H1 (cell line): ENCODE measurements at regions not wholly inside any gene's neighbourhood (a gene's known extent, or its start where the extent isn't known, plus 50 kb on each side); places are given as distances from the start of the nearest gene placed in this dataset.

Experiments
- CTCF ChIA-PET: fragments of 300-600 bp; sonication (Branson Sonifier 250); formaldehyde crosslinking; loops from one replicate; lab custom pipeline; 2021; ENCODE audit not compliant: partially characterized antibody; lab: Charles Lee
- POLR2A ChIA-PET: fragments of 300-600 bp; sonication (Branson Sonifier 250); formaldehyde crosslinking; loops from one replicate; lab custom pipeline; 2021; ENCODE audit warnings: inconsistent platforms; ENCODE audit not compliant: partially characterized antibody; lab: Charles Lee
- DNase-seq, 2 experiments: peaks; one replicate each; pipeline versions ENCODE4 v3.0.0 to v3.0.0-alpha.2; 2010 to 2022; ENCODE audit warnings: low spot score in 2 of 2, low read depth in 1 of 2, mixed read lengths in 1 of 2
- FAIRE-seq: peaks from 2 replicates; lab custom pipeline; 2011; peaks lifted over from hg19 to GRCh38; lab: Jason Lieb, UNC
- H2AFZ ChIP-seq: 2 replicates; pipeline ENCODE4 v1.8.1; 2012; ENCODE audit warnings: low read length, inconsistent platforms
- H2AK5ac ChIP-seq: 2 replicates; pipeline ENCODE4 v1.6.1; 2013; ENCODE audit warnings: low read depth, low read length
- H2BK120ac ChIP-seq: replicated peaks from 2 replicates; pipeline ENCODE3; 2013; ENCODE audit warnings: low read depth, low read length, inconsistent platforms
- H2BK12ac ChIP-seq: 2 replicates; pipeline ENCODE4 v1.6.1; 2013; ENCODE audit warnings: low read depth, low read length
- H2BK15ac ChIP-seq: 2 replicates; pipeline ENCODE4 v1.6.1; 2013; ENCODE audit warnings: low read length
- H2BK20ac ChIP-seq: 2 replicates; pipeline ENCODE4 v1.6.1; 2013; ENCODE audit warnings: low read length
- H2BK5ac ChIP-seq: 2 replicates; pipeline ENCODE4 v1.6.1; 2013; ENCODE audit warnings: low read depth, low read length
- H3K14ac ChIP-seq: 2 replicates; pipeline ENCODE4 v1.6.1; 2013; ENCODE audit warnings: inconsistent platforms; ENCODE audit not compliant: insufficient read length
- H3K18ac ChIP-seq: 2 replicates; pipeline ENCODE4 v1.6.1; 2013; ENCODE audit warnings: low read length; ENCODE audit errors: extremely low read depth
- H3K23ac ChIP-seq: 2 replicates; pipeline ENCODE4 v1.6.1; 2013; ENCODE audit warnings: inconsistent platforms; ENCODE audit not compliant: insufficient read length
- H3K23me2 ChIP-seq: 2 replicates; pipeline ENCODE4 v1.6.1; 2013; ENCODE audit warnings: low read depth, low read length
- H3K27ac ChIP-seq: 2 replicates; pipeline ENCODE4 v1.6.1; 2011; ENCODE audit warnings: low read depth, low read length, inconsistent platforms
- H3K27me3 ChIP-seq, 4 experiments: replicated peaks in 1 of 4; 1 replicate in 1 of 4; 2 replicates in 3 of 4; pipeline versions ENCODE4 v1.6.1 to v1.8.1; 2011 to 2013; ENCODE audit warnings: low read length in 3 of 4, mild to moderate bottlenecking in 3 of 4, inconsistent platforms in 2 of 4, mixed read lengths in 2 of 4, moderate library complexity in 1 of 4; ENCODE audit not compliant: control insufficient read depth in 3 of 4, insufficient read depth in 3 of 4; ENCODE audit errors: extremely low read depth in 1 of 4
- H3K36me3 ChIP-seq, 4 experiments: 2 replicates each; pipeline versions ENCODE4 v1.6.1 to v1.8.1; 2011 to 2013; ENCODE audit warnings: mild to moderate bottlenecking in 4 of 4, low read length in 3 of 4, moderate library complexity in 2 of 4, control low read depth in 1 of 4, inconsistent platforms in 1 of 4; ENCODE audit not compliant: insufficient read depth in 4 of 4, control insufficient read depth in 2 of 4
- H3K4ac ChIP-seq: replicated peaks from 2 replicates; pipeline ENCODE3; 2013; ENCODE audit warnings: low read length, low read depth, mixed read lengths, inconsistent platforms; ENCODE audit not compliant: insufficient read length
- H3K4me1 ChIP-seq, 4 experiments: replicated peaks in 1 of 4; 1 replicate in 1 of 4; 2 replicates in 3 of 4; pipeline versions ENCODE4 v1.6.1 to v1.8.1; 2011 to 2013; ENCODE audit warnings: low read length in 3 of 4, inconsistent platforms in 2 of 4, mixed read lengths in 1 of 4; ENCODE audit not compliant: insufficient read depth in 4 of 4, control insufficient read depth in 3 of 4
- H3K4me2 ChIP-seq, 2 experiments: 2 replicates each; pipeline versions ENCODE4 v1.6.1 to v1.8.1; 2011 to 2013; ENCODE audit warnings: low read depth in 2 of 2, low read length in 2 of 2, control low read depth in 1 of 2, inconsistent platforms in 1 of 2, mild to moderate bottlenecking in 1 of 2; ENCODE audit not compliant: insufficient read depth in 1 of 2
- H3K4me3 ChIP-seq, 4 experiments: fragments of 200-600, 300-600 bp in 1 of 4; sonication (generic), shearing (Covaris generic), sonication (Bioruptor Twin) in 1 of 4; 2 replicates each; pipeline versions ENCODE4 v1.5.1 to v1.8.1; 2011 to 2016; ENCODE audit warnings: low read length in 4 of 4, low read depth in 3 of 4, control low read depth in 2 of 4, inconsistent platforms in 2 of 4, mild to moderate bottlenecking in 2 of 4, mixed read lengths in 1 of 4, moderate library complexity in 1 of 4; ENCODE audit not compliant: insufficient read depth in 2 of 4; ENCODE audit errors: extremely low read depth in 1 of 4
- H3K56ac ChIP-seq: replicated peaks from 2 replicates; pipeline ENCODE3; 2013; ENCODE audit warnings: low read depth, mild to moderate bottlenecking, mixed read lengths, low read length, inconsistent platforms; ENCODE audit not compliant: insufficient read length
- H3K79me1 ChIP-seq: 2 replicates; pipeline ENCODE4 v1.6.1; 2013; ENCODE audit warnings: low read depth, low read length, control low read depth
- H3K79me2 ChIP-seq, 2 experiments: 2 replicates each; pipeline versions ENCODE4 v1.6.1 to v1.8.1; 2012 to 2013; ENCODE audit warnings: low read length in 2 of 2, mild to moderate bottlenecking in 2 of 2, inconsistent platforms in 1 of 2; ENCODE audit not compliant: insufficient read depth in 2 of 2, control insufficient read depth in 1 of 2
- H3K9ac ChIP-seq, 4 experiments: replicated peaks in 1 of 4; 1 replicate in 1 of 4; 2 replicates in 3 of 4; pipeline versions ENCODE4 v1.6.1 to v1.8.1; 2011 to 2013; ENCODE audit warnings: low read depth in 3 of 4, low read length in 3 of 4, control low read depth in 2 of 4, mild to moderate bottlenecking in 2 of 4, moderate library complexity in 2 of 4, inconsistent platforms in 1 of 4; ENCODE audit errors: extremely low read depth in 1 of 4
- H3K9me3 ChIP-seq, 2 experiments: 2 replicates each; pipeline versions ENCODE4 v1.6.1 to v1.8.1; 2012 to 2013; ENCODE audit warnings: mild to moderate bottlenecking in 2 of 2, moderate library complexity in 2 of 2, control low read depth in 1 of 2, inconsistent platforms in 1 of 2, low read depth in 1 of 2, low read length in 1 of 2, mixed read lengths in 1 of 2; ENCODE audit not compliant: insufficient read depth in 2 of 2
- H4K20me1 ChIP-seq, 2 experiments: replicated peaks in 1 of 2; 2 replicates each; pipeline versions ENCODE3 to v1.8.1; 2011 to 2013; ENCODE audit warnings: inconsistent platforms in 2 of 2, low read length in 2 of 2, mild to moderate bottlenecking in 1 of 2; ENCODE audit not compliant: insufficient read depth in 2 of 2, control insufficient read depth in 1 of 2
- H4K5ac ChIP-seq: 2 replicates; pipeline ENCODE4 v1.6.1; 2013; ENCODE audit warnings: low read length, low read depth, mixed read lengths, inconsistent platforms; ENCODE audit not compliant: insufficient read length
- H4K8ac ChIP-seq: 2 replicates; pipeline ENCODE4 v1.8.0; 2013; ENCODE audit warnings: mild to moderate bottlenecking, moderate library complexity, low read length, inconsistent platforms; ENCODE audit not compliant: insufficient read depth; ENCODE audit errors: extremely low read depth
- H4K91ac ChIP-seq: replicated peaks from 2 replicates; pipeline ENCODE3; 2013; ENCODE audit warnings: low read length, mixed read lengths, inconsistent platforms; ENCODE audit not compliant: insufficient read length
- BRCA1 ChIP-seq: IDR thresholded peaks from 2 replicates; pipeline ENCODE4 v1.6.1; 2012; ENCODE audit warnings: low read depth, low read length, improper control_type of control experiment
- CHD2 ChIP-seq: IDR thresholded peaks from 2 replicates; pipeline ENCODE4 v1.6.1; 2012; ENCODE audit warnings: low read length, improper control_type of control experiment
- HDAC6 ChIP-seq: IDR thresholded peaks from one replicate; pipeline ENCODE4 v1.7.1; 2012; ENCODE audit warnings: low read depth, mild to moderate bottlenecking, inconsistent platforms, low read length, moderate library complexity
- RAD21 ChIP-seq, 2 experiments: IDR thresholded peaks in 1 of 2; conservative IDR thresholded peaks in 1 of 2; 2 replicates each; pipeline ENCODE4 v1.6.1; 2011; ENCODE audit warnings: low read depth in 2 of 2, low read length in 2 of 2, improper control_type of control experiment in 1 of 2, inconsistent platforms in 1 of 2, mild to moderate bottlenecking in 1 of 2, moderate library complexity in 1 of 2
- SP2 ChIP-seq: IDR thresholded peaks from 2 replicates; pipeline ENCODE4 v1.6.1; 2012; ENCODE audit warnings: mild to moderate bottlenecking, low read length, inconsistent platforms
- WGBS, 2 experiments: shearing (Covaris generic) in 1 of 2; methylation state at CpG; one replicate each; pipeline versions ENCODE4 v1.1.6 to v1.1.7; 2013 to 2015; ENCODE audit warnings: low lambda C conversion rate in 2 of 2, mixed read lengths in 2 of 2, inconsistent platforms in 1 of 2, low coverage in 1 of 2, missing lambda C conversion rate in 1 of 2; ENCODE audit not compliant: insufficient replicate concordance in 2 of 2, insufficient coverage in 1 of 2, insufficient read length in 1 of 2; ENCODE audit errors: extremely low coverage in 1 of 2, missing lambda C conversion rate in 1 of 2; 5-methylcytosine and 5-hydroxymethylcytosine counted together

- Histone ChIP-seq H2AFZ (no peak overlapping the region), H3K14ac (no peak overlapping the region), H2BK12ac (no peak overlapping the region), H3K4me3 (no peak overlapping the region), H3K4me1 (no peaks in the 10 kb centered on the region), H3K27me3 (no peaks in the 10 kb centered on the region), H3K4me2 (no peak overlapping the region), H3K23ac (no peak overlapping the region), H2BK15ac (no peak overlapping the region), H4K8ac (no peak overlapping the region), H3K9ac (no peak overlapping the region), H3K79me2 (no peaks in the 10 kb centered on the region), H3K27ac (no peak overlapping the region), H4K5ac (no peak overlapping the region), H2BK20ac (no peak overlapping the region), H3K23me2 (peaks cover 6% of the 10 kb centered on the region; the same call in 1 of the 2 replicates), H3K79me1 (no peaks in the 10 kb centered on the region), H3K18ac (no peak overlapping the region), H3K36me3 (no peaks in the 10 kb centered on the region), H2BK120ac (no peak overlapping the region), H3K9me3 (no peaks in the 10 kb centered on the region), H3K4ac (no peak overlapping the region), H2AK5ac (no peak overlapping the region), H4K91ac (no peak overlapping the region), H3K56ac (no peak overlapping the region), H4K20me1 (no peaks in the 10 kb centered on the region), H2BK5ac (no peak overlapping the region)
- TF ChIP-seq RAD21 (IDR thresholded peaks at IDR 0.05 in 1 of 2, conservative IDR thresholded peaks at IDR 0.05 in 1 of 2; ENCODE audit: low read depth in 2 of 2, low read length in 2 of 2) (no peak), SP2 (no peak), BRCA1 (no peak), HDAC6 (no peak), CHD2 (no peak)
- ChIA-PET CTCF (no interaction called here), POLR2A (no interaction called here)
- WGBS, 2 experiments = 78% methylated on average over 8 of the region's 9 CpGs; no CpG with 5 or more reads in 1 of the 2 experiments
- no peak for DNase-seq
- FAIRE-seq = no peak
Measured at GRCh38 chr6:2378891-2379652, 133.7 kb upstream of the GMDS start.
